ENCODE measurements at regions not wholly inside any gene's neighbourhood (a gene's known extent, or its start where the extent isn't known, plus 50 kb on each side); places are given as distances from the start of the nearest gene placed in this dataset.

DNA sequence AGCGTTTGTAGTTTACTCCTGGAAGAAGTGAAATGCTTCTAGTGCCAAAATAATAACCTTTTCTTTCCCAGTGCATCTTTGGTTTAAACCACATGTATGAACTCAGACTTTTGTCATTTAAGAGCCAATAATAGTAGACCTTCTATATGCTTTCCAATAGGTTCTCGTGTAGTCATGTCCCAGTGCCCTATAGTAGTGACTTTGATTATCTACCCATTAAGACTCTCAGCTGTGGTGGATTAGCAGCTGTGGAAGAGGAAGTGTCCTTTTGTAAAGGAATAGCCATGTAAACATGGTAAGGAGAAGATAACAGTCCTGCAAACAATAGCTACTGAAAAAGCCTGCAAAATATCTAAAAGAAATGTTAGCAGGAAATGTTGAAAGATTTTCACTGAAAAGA lies 765.3 kb downstream of the MTRR start (continued):
- TF ChIP-seq, protein P1, sequence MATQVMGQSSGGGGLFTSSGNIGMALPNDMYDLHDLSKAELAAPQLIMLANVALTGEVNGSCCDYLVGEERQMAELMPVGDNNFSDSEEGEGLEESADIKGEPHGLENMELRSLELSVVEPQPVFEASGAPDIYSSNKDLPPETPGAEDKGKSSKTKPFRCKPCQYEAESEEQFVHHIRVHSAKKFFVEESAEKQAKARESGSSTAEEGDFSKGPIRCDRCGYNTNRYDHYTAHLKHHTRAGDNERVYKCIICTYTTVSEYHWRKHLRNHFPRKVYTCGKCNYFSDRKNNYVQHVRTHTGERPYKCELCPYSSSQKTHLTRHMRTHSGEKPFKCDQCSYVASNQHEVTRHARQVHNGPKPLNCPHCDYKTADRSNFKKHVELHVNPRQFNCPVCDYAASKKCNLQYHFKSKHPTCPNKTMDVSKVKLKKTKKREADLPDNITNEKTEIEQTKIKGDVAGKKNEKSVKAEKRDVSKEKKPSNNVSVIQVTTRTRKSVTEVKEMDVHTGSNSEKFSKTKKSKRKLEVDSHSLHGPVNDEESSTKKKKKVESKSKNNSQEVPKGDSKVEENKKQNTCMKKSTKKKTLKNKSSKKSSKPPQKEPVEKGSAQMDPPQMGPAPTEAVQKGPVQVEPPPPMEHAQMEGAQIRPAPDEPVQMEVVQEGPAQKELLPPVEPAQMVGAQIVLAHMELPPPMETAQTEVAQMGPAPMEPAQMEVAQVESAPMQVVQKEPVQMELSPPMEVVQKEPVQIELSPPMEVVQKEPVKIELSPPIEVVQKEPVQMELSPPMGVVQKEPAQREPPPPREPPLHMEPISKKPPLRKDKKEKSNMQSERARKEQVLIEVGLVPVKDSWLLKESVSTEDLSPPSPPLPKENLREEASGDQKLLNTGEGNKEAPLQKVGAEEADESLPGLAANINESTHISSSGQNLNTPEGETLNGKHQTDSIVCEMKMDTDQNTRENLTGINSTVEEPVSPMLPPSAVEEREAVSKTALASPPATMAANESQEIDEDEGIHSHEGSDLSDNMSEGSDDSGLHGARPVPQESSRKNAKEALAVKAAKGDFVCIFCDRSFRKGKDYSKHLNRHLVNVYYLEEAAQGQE (IDR thresholded peaks at IDR 0.05) = no peak
- TF ChIP-seq, protein P2, sequence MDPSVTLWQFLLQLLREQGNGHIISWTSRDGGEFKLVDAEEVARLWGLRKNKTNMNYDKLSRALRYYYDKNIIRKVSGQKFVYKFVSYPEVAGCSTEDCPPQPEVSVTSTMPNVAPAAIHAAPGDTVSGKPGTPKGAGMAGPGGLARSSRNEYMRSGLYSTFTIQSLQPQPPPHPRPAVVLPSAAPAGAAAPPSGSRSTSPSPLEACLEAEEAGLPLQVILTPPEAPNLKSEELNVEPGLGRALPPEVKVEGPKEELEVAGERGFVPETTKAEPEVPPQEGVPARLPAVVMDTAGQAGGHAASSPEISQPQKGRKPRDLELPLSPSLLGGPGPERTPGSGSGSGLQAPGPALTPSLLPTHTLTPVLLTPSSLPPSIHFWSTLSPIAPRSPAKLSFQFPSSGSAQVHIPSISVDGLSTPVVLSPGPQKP (IDR thresholded peaks at IDR 0.05; ENCODE audit: low read depth, low read length) = no peak
- TF ChIP-seq, protein P3, sequence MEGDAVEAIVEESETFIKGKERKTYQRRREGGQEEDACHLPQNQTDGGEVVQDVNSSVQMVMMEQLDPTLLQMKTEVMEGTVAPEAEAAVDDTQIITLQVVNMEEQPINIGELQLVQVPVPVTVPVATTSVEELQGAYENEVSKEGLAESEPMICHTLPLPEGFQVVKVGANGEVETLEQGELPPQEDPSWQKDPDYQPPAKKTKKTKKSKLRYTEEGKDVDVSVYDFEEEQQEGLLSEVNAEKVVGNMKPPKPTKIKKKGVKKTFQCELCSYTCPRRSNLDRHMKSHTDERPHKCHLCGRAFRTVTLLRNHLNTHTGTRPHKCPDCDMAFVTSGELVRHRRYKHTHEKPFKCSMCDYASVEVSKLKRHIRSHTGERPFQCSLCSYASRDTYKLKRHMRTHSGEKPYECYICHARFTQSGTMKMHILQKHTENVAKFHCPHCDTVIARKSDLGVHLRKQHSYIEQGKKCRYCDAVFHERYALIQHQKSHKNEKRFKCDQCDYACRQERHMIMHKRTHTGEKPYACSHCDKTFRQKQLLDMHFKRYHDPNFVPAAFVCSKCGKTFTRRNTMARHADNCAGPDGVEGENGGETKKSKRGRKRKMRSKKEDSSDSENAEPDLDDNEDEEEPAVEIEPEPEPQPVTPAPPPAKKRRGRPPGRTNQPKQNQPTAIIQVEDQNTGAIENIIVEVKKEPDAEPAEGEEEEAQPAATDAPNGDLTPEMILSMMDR (IDR thresholded peaks at IDR 0.05) = no peak
- TF ChIP-seq GATA3 (IDR thresholded peaks at IDR 0.05; ENCODE audit: borderline replicate concordance) (no peak), RFX5 (IDR thresholded peaks at IDR 0.05) (no peak), CBX2 (IDR thresholded peaks at IDR 0.05; ENCODE audit: borderline replicate concordance, low read depth) (no peak), HOXB13 (CRISPR knock-in tag; IDR thresholded peaks at IDR 0.05; ENCODE audit: low read depth) (no peak), MAZ (IDR thresholded peaks at IDR 0.05; ENCODE audit: borderline replicate concordance, low read depth, low read length) (no peak), NPAS2 (CRISPR knock-in tag; IDR thresholded peaks at IDR 0.05; ENCODE audit: borderline replicate concordance) (no peak)
- TF ChIP-seq, protein P4, sequence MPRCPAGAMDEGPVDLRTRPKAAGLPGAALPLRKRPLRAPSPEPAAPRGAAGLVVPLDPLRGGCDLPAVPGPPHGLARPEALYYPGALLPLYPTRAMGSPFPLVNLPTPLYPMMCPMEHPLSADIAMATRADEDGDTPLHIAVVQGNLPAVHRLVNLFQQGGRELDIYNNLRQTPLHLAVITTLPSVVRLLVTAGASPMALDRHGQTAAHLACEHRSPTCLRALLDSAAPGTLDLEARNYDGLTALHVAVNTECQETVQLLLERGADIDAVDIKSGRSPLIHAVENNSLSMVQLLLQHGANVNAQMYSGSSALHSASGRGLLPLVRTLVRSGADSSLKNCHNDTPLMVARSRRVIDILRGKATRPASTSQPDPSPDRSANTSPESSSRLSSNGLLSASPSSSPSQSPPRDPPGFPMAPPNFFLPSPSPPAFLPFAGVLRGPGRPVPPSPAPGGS (IDR thresholded peaks at IDR 0.05) = no peak

DNA sequence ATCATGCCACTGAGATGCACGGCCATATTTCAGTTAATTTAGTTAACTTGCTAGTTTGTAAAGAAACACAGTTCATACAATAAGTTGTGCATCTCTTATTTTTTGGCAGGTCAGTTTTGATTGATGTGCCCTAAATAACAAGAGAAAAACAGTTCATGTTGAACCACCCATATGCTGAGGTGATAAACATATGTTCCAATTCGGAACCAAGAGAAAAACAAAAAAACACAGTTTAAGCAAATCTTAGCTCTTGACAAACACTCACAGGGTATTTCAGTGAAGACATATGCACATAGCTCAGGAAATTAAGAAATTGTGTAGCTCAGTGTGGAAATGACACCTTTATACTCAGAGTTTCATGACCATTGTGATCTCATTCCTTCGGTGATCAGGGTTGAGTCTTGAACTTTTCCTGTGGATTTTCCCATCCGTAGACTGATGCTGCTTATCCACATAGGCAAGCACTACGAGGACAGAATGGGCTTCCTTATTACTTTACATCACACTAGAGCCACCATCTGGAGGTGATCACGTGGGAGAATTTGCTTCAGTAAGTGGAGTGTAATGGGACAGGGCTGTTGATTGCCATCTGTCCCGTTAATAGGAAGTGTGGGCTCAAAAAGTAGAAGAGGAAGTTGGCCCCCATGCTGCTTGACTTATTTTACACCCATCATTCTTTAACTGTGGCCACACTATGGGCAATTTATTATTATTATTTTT lies 773.0 kb downstream of the MTRR start:
- no peak for TF ChIP-seq JUNB (IDR thresholded peaks at IDR 0.05)
- no peak for TF ChIP-seq ESRRA (IDR thresholded peaks at IDR 0.05; ENCODE audit: borderline replicate concordance, low read length)
- TF ChIP-seq, protein P1 (IDR thresholded peaks at IDR 0.05) = no peak
- no peak for TF ChIP-seq CHD2 (IDR thresholded peaks at IDR 0.05; ENCODE audit: low read length, partially characterized antibody)
- no peak for TF ChIP-seq RAD21 (conservative IDR thresholded peaks at IDR 0.05 in 1 of 2, IDR thresholded peaks at IDR 0.05 in 1 of 2)
- TF ChIP-seq, protein P3 (IDR thresholded peaks at IDR 0.05) = no peak
- no peak for TF ChIP-seq CBX8 (IDR thresholded peaks at IDR 0.05)
- no peak for TF ChIP-seq FOSL2 (IDR thresholded peaks at IDR 0.05)
- no peak for TF ChIP-seq FOSL2 (CRISPR knock-in tag; IDR thresholded peaks at IDR 0.05)
- no peak for TF ChIP-seq MAZ (IDR thresholded peaks at IDR 0.05; ENCODE audit: borderline replicate concordance, low read depth, low read length)
- no peak for TF ChIP-seq EP300 (IDR thresholded peaks at IDR 0.05)
- no peak for TF ChIP-seq TFCP2L1 (CRISPR knock-in tag; IDR thresholded peaks at IDR 0.05)
- TF ChIP-seq CEBPB (IDR thresholded peaks at IDR 0.05) = no peak
- TF ChIP-seq TP53 (CRISPR knock-in tag; IDR thresholded peaks at IDR 0.05) = no peak
- TF ChIP-seq, protein P5, sequence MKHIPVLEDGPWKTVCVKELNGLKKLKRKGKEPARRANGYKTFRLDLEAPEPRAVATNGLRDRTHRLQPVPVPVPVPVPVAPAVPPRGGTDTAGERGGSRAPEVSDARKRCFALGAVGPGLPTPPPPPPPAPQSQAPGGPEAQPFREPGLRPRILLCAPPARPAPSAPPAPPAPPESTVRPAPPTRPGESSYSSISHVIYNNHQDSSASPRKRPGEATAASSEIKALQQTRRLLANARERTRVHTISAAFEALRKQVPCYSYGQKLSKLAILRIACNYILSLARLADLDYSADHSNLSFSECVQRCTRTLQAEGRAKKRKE (CRISPR knock-in tag; IDR thresholded peaks at IDR 0.05; ENCODE audit: low read depth) = no peak
- H3K4me3 ChIP-seq = no peak overlapping the region
- no peaks in the 10 kb centered on the region for H3K4me1 ChIP-seq
- H3K9me3 ChIP-seq = no peaks in the 10 kb centered on the region
- no peak overlapping the region for H3K4me2 ChIP-seq
- ATAC-seq (no peak), FAIRE-seq (no peak), DNase-seq (ENCODE audit: low read depth in 1 of 2, low spot score in 1 of 2) (no peak)
- H3K27ac ChIP-seq = no peak overlapping the region
- 4% methylated on average over 7 of the region's 7 CpGs for WGBS (ENCODE audit: missing lambda C conversion rate)
- CTCF ChIA-PET = no interaction called here
- POLR2A ChIA-PET = no interaction called here
